ENCODE measurements at regions not wholly inside any gene's neighbourhood (a gene's known extent, or its start where the extent isn't known, plus 50 kb on each side); places are given as distances from the start of the nearest gene placed in this dataset.
"Not testable (repeated sequence)": the region's sequence is repeated elsewhere in the genome, so short reads cannot be mapped to it uniquely, and the experiment has no call there.

DNA sequence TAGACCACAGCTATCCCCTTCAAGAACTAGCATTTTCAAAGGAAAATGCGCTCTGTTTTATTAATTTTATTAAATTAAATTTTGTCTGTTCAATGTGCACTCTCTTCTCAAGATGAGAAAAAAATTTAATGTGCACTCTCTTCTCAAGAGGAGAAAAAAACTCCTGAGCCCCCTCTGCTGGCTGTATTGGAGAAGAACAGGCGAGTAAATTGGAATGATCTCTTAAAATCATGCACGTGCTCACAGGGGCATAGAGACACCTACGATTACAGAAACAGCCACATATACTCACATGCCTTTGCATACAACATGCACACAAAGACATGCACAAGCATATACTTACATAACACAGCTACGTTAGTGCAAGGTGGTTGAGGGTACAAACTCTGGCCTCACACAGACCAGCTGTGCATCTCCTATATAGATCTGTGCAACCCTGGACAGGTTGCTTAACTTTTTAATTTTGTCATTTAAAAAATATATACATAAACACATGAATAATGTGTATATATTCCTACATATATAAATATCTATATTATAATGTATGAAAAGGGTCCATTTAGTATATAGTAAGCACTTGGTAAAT is 176.2 kb upstream of the CXorf66 start:
- intact Hi-C loops (cut with micrococcal nuclease), result loop anchor here (1.0 kb wide), 1 partner anchor 84 kb away; no protein-coding TSS in a partner anchor
- FAIRE-seq (no peak), DNase-seq (ENCODE audit: low read depth, low spot score) (peak; percentile 1)
- dilution Hi-C loops (cut with MboI; ENCODE audit: extremely low pct_ligation_motif_present, low sequenced_read_pairs), result no loop called here
- H3K4me2 ChIP-seq (ENCODE audit: insufficient read depth, low read length), result no peak overlapping the region
- no TSS peak for BruUV-seq (replicated peaks)
- H3K36me3 ChIP-seq (ENCODE audit: control insufficient read depth in 2 of 2, extremely low read depth in 1 of 2, insufficient read depth in 2 of 2, low read length in 2 of 2), result no peaks in the 10 kb centered on the region
- ChIA-PET POLR2A (no interaction called here), CTCF (interaction anchor here (1.0 kb wide), 1 partner anchor 85 kb away, joined by 5 read pairs; no protein-coding TSS in a partner anchor)
- H3K79me2 ChIP-seq (ENCODE audit: control insufficient read depth, insufficient read depth, low read length), result no peaks in the 10 kb centered on the region
- H3K4me3 ChIP-seq (replicated peaks in 1 of 3; ENCODE audit: insufficient read depth in 1 of 3, low read depth in 1 of 3, low read length in 3 of 3), result no peak overlapping the region
- no peaks in the 10 kb centered on the region for H3K4me1 ChIP-seq (ENCODE audit: control insufficient read depth, extremely low read depth, insufficient read depth, low read length)
- H2AFZ ChIP-seq (ENCODE audit: low read depth, low read length), result no peak overlapping the region
- no peak overlapping the region for H3K9ac ChIP-seq (replicated peaks; ENCODE audit: extremely low read depth, insufficient read depth, low read length)
- H3K9me1 ChIP-seq (replicated peaks; ENCODE audit: control insufficient read depth, extremely low read depth, insufficient read depth, low read length), result no peaks in the 10 kb centered on the region
- no peaks in the 10 kb centered on the region for H3K27me3 ChIP-seq (ENCODE audit: control insufficient read depth in 2 of 2, insufficient read depth in 2 of 2, low read length in 2 of 2)
- TF ChIP-seq POLR2A (IDR thresholded peaks at IDR 0.05; ENCODE audit: low read depth, low read length), result no peak
- TF ChIP-seq, protein P1, sequence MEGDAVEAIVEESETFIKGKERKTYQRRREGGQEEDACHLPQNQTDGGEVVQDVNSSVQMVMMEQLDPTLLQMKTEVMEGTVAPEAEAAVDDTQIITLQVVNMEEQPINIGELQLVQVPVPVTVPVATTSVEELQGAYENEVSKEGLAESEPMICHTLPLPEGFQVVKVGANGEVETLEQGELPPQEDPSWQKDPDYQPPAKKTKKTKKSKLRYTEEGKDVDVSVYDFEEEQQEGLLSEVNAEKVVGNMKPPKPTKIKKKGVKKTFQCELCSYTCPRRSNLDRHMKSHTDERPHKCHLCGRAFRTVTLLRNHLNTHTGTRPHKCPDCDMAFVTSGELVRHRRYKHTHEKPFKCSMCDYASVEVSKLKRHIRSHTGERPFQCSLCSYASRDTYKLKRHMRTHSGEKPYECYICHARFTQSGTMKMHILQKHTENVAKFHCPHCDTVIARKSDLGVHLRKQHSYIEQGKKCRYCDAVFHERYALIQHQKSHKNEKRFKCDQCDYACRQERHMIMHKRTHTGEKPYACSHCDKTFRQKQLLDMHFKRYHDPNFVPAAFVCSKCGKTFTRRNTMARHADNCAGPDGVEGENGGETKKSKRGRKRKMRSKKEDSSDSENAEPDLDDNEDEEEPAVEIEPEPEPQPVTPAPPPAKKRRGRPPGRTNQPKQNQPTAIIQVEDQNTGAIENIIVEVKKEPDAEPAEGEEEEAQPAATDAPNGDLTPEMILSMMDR (IDR thresholded peaks at IDR 0.05; ENCODE audit: extremely low read depth in 1 of 2, insufficient read depth in 1 of 2, low read depth in 1 of 2, low read length in 2 of 2), result peak in 1 of 2 donors; percentile 35
- no peak overlapping the region for H3K27ac ChIP-seq (ENCODE audit: insufficient read depth, low read depth, low read length)
- H3K9me3 ChIP-seq (replicated peaks; ENCODE audit: control insufficient read depth, insufficient read depth, low read length), result no peaks in the 10 kb centered on the region
- H4K20me1 ChIP-seq (replicated peaks; ENCODE audit: control insufficient read depth, extremely low read depth, insufficient read depth, low read length), result no peaks in the 10 kb centered on the region

DNA sequence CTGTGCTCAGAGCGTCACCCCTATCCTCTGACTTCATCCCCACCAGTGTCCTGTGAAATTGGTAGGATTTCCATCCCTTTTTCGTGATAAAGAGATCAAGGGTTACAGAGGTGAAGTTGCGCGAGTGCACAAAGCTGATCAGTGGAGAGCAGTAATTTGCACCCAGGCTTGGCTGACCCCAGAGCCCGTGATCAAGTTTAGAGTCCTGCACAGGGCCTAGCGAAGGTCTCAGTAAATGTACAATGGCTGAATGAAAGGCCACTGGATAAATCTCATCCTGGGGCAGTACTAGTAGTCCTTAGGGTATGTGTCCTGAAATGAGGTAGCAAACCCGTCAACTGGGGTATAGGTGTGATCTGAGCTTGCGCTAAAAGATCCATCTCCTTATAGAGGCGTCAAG is 173.2 kb upstream of the CXorf66 start:
- BruUV-seq (replicated peaks); FAIRE-seq; H3K27ac ChIP-seq (ENCODE audit: insufficient read depth, low read depth, low read length); intact Hi-C loops (cut with micrococcal nuclease); H3K79me2 ChIP-seq (ENCODE audit: control insufficient read depth, insufficient read depth, low read length); H2AFZ ChIP-seq (ENCODE audit: low read depth, low read length); H3K9me3 ChIP-seq (replicated peaks; ENCODE audit: control insufficient read depth, insufficient read depth, low read length); POLR2A ChIA-PET; H3K27me3 ChIP-seq (ENCODE audit: control insufficient read depth in 2 of 2, insufficient read depth in 2 of 2, low read length in 2 of 2); H3K4me1 ChIP-seq (ENCODE audit: control insufficient read depth, extremely low read depth, insufficient read depth, low read length); H3K4me2 ChIP-seq (ENCODE audit: insufficient read depth, low read length); DNase-seq (ENCODE audit: low read depth, low spot score); H3K9me1 ChIP-seq (replicated peaks; ENCODE audit: control insufficient read depth, extremely low read depth, insufficient read depth, low read length); H4K20me1 ChIP-seq (replicated peaks; ENCODE audit: control insufficient read depth, extremely low read depth, insufficient read depth, low read length); CTCF ChIA-PET; dilution Hi-C loops (cut with MboI; ENCODE audit: extremely low pct_ligation_motif_present, low sequenced_read_pairs); H3K4me3 ChIP-seq (replicated peaks in 1 of 3; ENCODE audit: insufficient read depth in 1 of 3, low read depth in 1 of 3, low read length in 3 of 3); H3K36me3 ChIP-seq (ENCODE audit: control insufficient read depth in 2 of 2, extremely low read depth in 1 of 2, insufficient read depth in 2 of 2, low read length in 2 of 2); H3K9ac ChIP-seq (replicated peaks; ENCODE audit: extremely low read depth, insufficient read depth, low read length): not testable (repeated sequence)

DNA sequence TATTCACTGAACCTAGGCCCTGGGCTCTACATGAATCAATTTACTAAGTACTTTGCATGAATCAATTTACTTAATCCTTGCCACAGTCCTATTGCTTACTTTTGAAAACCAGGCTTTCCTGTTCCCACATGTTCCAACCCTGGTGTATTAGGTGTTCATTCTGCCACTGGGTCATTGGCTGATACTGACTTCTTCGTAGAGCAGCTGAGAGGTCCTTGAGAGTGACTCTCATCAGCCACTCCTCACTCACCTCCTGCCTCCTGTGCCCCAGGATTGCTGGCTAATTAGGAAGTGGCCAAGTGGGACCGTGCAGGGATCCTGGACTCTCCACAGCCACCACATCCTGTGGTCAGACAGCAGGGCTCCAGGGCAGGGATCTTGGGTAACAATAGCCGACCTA is 172.7 kb upstream of the CXorf66 start:
- intact Hi-C loops (cut with micrococcal nuclease); H3K27me3 ChIP-seq (ENCODE audit: control insufficient read depth in 2 of 2, insufficient read depth in 2 of 2, low read length in 2 of 2); H3K27ac ChIP-seq (ENCODE audit: insufficient read depth, low read depth, low read length); DNase-seq (ENCODE audit: low read depth, low spot score); H3K4me1 ChIP-seq (ENCODE audit: control insufficient read depth, extremely low read depth, insufficient read depth, low read length); H4K20me1 ChIP-seq (replicated peaks; ENCODE audit: control insufficient read depth, extremely low read depth, insufficient read depth, low read length); H2AFZ ChIP-seq (ENCODE audit: low read depth, low read length); H3K36me3 ChIP-seq (ENCODE audit: control insufficient read depth in 2 of 2, extremely low read depth in 1 of 2, insufficient read depth in 2 of 2, low read length in 2 of 2); H3K9ac ChIP-seq (replicated peaks; ENCODE audit: extremely low read depth, insufficient read depth, low read length); FAIRE-seq; H3K79me2 ChIP-seq (ENCODE audit: control insufficient read depth, insufficient read depth, low read length); H3K9me1 ChIP-seq (replicated peaks; ENCODE audit: control insufficient read depth, extremely low read depth, insufficient read depth, low read length); H3K4me3 ChIP-seq (replicated peaks in 1 of 3; ENCODE audit: insufficient read depth in 1 of 3, low read depth in 1 of 3, low read length in 3 of 3); POLR2A ChIA-PET; H3K9me3 ChIP-seq (replicated peaks; ENCODE audit: control insufficient read depth, insufficient read depth, low read length); H3K4me2 ChIP-seq (ENCODE audit: insufficient read depth, low read length); dilution Hi-C loops (cut with MboI; ENCODE audit: extremely low pct_ligation_motif_present, low sequenced_read_pairs); CTCF ChIA-PET; BruUV-seq (replicated peaks): not testable (repeated sequence)

Data from endothelial cell of umbilical vein (primary cell).